Keratinocyte (primary cell): ENCODE measurements at regions not wholly inside any gene's neighbourhood (a gene's known extent, or its start where the extent isn't known, plus 50 kb on each side); places are given as distances from the start of the nearest gene placed in this dataset.

ENCODE experiments used
- DNase-seq: peaks from one replicate; pipeline ENCODE4 v3.0.0-alpha.2; 2011; ENCODE audit warnings: low read depth, missing footprints, low spot score
- FAIRE-seq: peaks from 2 replicates; lab custom pipeline; 2011; peaks lifted over from hg19 to GRCh38; lab: Jason Lieb, UNC
- H2AFZ ChIP-seq: 2 replicates; pipeline ENCODE4 v1.6.0; 2012; ENCODE audit warnings: low read length, control low read depth, inconsistent platforms; ENCODE audit not compliant: control insufficient read depth
- H3K27ac ChIP-seq: 2 replicates; pipeline ENCODE4 v1.5.1; 2011; ENCODE audit warnings: low read length; ENCODE audit not compliant: control insufficient read depth, insufficient read depth
- H3K27me3 ChIP-seq: 3 replicates; pipeline ENCODE4 v1.6.0; 2011; ENCODE audit warnings: low read length; ENCODE audit not compliant: control insufficient read depth, insufficient read depth; ENCODE audit errors: extremely low read depth
- H3K36me3 ChIP-seq, 2 experiments: 2 replicates in 1 of 2; 3 replicates in 1 of 2; pipeline ENCODE4 v1.5.1; 2011; ENCODE audit warnings: low read length in 2 of 2, mild to moderate bottlenecking in 1 of 2; ENCODE audit not compliant: control insufficient read depth in 2 of 2, insufficient read depth in 2 of 2; ENCODE audit errors: extremely low read depth in 1 of 2
- H3K4me1 ChIP-seq: 3 replicates; pipeline ENCODE4 v1.5.1; 2011; ENCODE audit warnings: low read length; ENCODE audit not compliant: control insufficient read depth, insufficient read depth; ENCODE audit errors: extremely low read depth
- H3K4me2 ChIP-seq: 3 replicates; pipeline ENCODE4 v1.6.0; 2011; ENCODE audit warnings: low read depth, low read length; ENCODE audit not compliant: control insufficient read depth, insufficient read depth; ENCODE audit errors: extremely low read depth
- H3K4me3 ChIP-seq, 3 experiments: fragments of 200-600 bp in 1 of 3; sonication (generic) in 1 of 3; 2 replicates in 2 of 3; 3 replicates in 1 of 3; pipeline ENCODE4 v1.5.1; 2011 to 2016; ENCODE audit warnings: low read length in 3 of 3, mild to moderate bottlenecking in 3 of 3, control low read depth in 2 of 3, inconsistent platforms in 1 of 3, low read depth in 1 of 3, mixed read lengths in 1 of 3, mixed run types in 1 of 3, moderate library complexity in 1 of 3; ENCODE audit not compliant: control insufficient read depth in 2 of 3, insufficient read depth in 2 of 3; ENCODE audit errors: extremely low read depth in 1 of 3
- H3K79me2 ChIP-seq: 2 replicates; pipeline ENCODE4 v1.6.0; 2012; ENCODE audit warnings: low read length; ENCODE audit not compliant: control insufficient read depth, insufficient read depth
- H3K9ac ChIP-seq: 3 replicates; pipeline ENCODE4 v1.6.0; 2011; ENCODE audit warnings: low read length; ENCODE audit not compliant: control insufficient read depth, insufficient read depth; ENCODE audit errors: extremely low read depth
- H3K9me1 ChIP-seq: 3 replicates; pipeline ENCODE4 v1.6.0; 2011; ENCODE audit warnings: low read length; ENCODE audit not compliant: control insufficient read depth, insufficient read depth; ENCODE audit errors: extremely low read depth
- H3K9me3 ChIP-seq: 2 replicates; pipeline ENCODE4 v1.5.1; 2012; ENCODE audit warnings: low read depth, low read length; ENCODE audit not compliant: control insufficient read depth
- H4K20me1 ChIP-seq: 3 replicates; pipeline ENCODE4 v1.6.0; 2011; ENCODE audit warnings: low read length; ENCODE audit not compliant: control insufficient read depth, insufficient read depth; ENCODE audit errors: extremely low read depth
- CTCF ChIP-seq, 3 experiments: IDR thresholded peaks in 1 of 3; conservative IDR thresholded peaks in 1 of 3; optimal IDR thresholded peaks in 1 of 3; 2 replicates in 2 of 3; 3 replicates in 1 of 3; pipeline versions ENCODE3 to v1.5.1; 2011; ENCODE audit warnings: low read length in 3 of 3, mild to moderate bottlenecking in 3 of 3, moderate library complexity in 2 of 3, control low read depth in 1 of 3, inconsistent platforms in 1 of 3; ENCODE audit not compliant: insufficient read depth in 2 of 3; ENCODE audit errors: extremely low read depth in 1 of 3
- EZH2 ChIP-seq: IDR thresholded peaks from one replicate; pipeline ENCODE4 v1.6.1; 2012; ENCODE audit warnings: inconsistent platforms, mild to moderate bottlenecking, low read length, moderate library complexity
- dilution Hi-C: fragments of 300-500 bp; cut with MboI; formaldehyde crosslinking; loops from one replicate; pipeline ENCODE4 v1.7.0; 2020; ENCODE audit warnings: low sequenced_read_pairs; ENCODE audit not compliant: extremely low pct_ligation_motif_present

GRCh38 chr3:194231929-194232832, 96.2 kb downstream of the HES1 start:
- Histone ChIP-seq H3K4me1 (no peaks in the 10 kb centered on the region), H3K9me1 (no peaks in the 10 kb centered on the region), H4K20me1 (no peaks in the 10 kb centered on the region), H3K9me3 (no peaks in the 10 kb centered on the region), H3K27ac (no peak overlapping the region), H3K4me3 (no peak overlapping the region), H3K36me3 (no peaks in the 10 kb centered on the region), H3K4me2 (no peak overlapping the region), H2AFZ (no peak overlapping the region), H3K27me3 (no peaks in the 10 kb centered on the region), H3K79me2 (no peaks in the 10 kb centered on the region), H3K9ac (no peak overlapping the region)
- FAIRE-seq (no peak), DNase-seq (no peak)
- TF ChIP-seq EZH2 (no peak), CTCF (optimal IDR thresholded peaks at IDR 0.05 in 1 of 3, IDR thresholded peaks at IDR 0.05 in 1 of 3, conservative IDR thresholded peaks at IDR 0.05 in 1 of 3; ENCODE audit: extremely low read depth in 1 of 3, insufficient read depth in 2 of 3, low read length in 3 of 3) (no peak)
- dilution Hi-C loops = no loop called here

GRCh38 chr3:194233150-194233549, 97.2 kb downstream of the HES1 start:
- Histone ChIP-seq H3K36me3 (no peaks in the 10 kb centered on the region), H3K4me3 (no peak overlapping the region), H2AFZ (no peak overlapping the region), H3K4me2 (no peak overlapping the region), H3K4me1 (no peaks in the 10 kb centered on the region), H3K9me1 (no peaks in the 10 kb centered on the region), H3K27me3 (no peaks in the 10 kb centered on the region), H4K20me1 (no peaks in the 10 kb centered on the region), H3K27ac (no peak overlapping the region), H3K79me2 (no peaks in the 10 kb centered on the region), H3K9me3 (no peaks in the 10 kb centered on the region), H3K9ac (no peak overlapping the region)
- DNase-seq = no peak
- no peak for FAIRE-seq
- dilution Hi-C loops = no loop called here
- TF ChIP-seq EZH2 (no peak), CTCF (optimal IDR thresholded peaks at IDR 0.05 in 1 of 3, IDR thresholded peaks at IDR 0.05 in 1 of 3, conservative IDR thresholded peaks at IDR 0.05 in 1 of 3; ENCODE audit: extremely low read depth in 1 of 3, insufficient read depth in 2 of 3, low read length in 3 of 3) (no peak)
